ENCODE measurements at regions not wholly inside any gene's neighbourhood (a gene's known extent, or its start where the extent isn't known, plus 50 kb on each side); places are given as distances from the start of the nearest gene placed in this dataset.
A peak's percentile ranks its signal among the peaks of the same experiment; 100 is the strongest.

DNA sequence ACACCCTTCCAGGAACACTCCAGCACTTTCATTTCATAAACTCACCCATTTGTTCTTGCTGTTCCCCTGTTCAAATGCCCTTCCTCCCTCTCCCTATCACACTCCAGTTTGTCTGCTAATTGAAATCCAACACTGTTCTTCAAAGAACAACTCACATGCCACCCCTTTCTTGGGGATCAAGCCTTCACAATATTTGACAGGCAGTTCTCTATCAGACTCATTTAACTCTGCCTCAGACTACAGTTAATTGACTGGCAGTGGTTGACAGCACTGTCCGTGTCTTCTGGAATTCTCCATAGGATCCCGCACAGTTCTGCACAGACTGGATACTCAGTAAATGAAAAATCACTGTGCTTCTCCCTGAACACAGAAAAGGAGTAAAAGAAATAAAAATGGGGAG, 87.8 kb downstream of the PMP22 start:
- no peak for DNase-seq

GRCh38 chr17:15175356-15175755, 89.8 kb downstream of the PMP22 start:
- DNase-seq: no peak

- DNase-seq: peak; percentile 74
These were observed 93.7 kb downstream of the PMP22 start for GRCh38 chr17:15171167-15172047.

DNA sequence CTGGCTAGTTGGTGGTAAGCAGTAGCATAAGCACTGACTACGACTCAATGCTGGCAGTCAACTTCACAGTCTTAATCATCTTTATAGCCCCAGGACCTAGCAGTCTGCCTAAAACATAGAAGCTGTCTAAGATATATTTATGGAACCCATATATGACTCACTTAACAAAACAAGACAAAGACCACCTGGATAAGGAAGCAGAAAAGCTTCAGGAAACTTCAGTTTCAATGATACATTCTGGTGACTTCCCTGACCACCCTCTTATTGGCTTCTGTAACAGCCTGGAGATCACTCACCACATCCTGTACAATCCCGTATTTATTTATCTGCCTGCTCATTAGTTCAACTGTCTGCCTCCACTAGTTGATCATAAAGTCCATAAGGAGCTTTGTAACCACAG, 95.5 kb downstream of the PMP22 start:
- no peak for DNase-seq

DNA sequence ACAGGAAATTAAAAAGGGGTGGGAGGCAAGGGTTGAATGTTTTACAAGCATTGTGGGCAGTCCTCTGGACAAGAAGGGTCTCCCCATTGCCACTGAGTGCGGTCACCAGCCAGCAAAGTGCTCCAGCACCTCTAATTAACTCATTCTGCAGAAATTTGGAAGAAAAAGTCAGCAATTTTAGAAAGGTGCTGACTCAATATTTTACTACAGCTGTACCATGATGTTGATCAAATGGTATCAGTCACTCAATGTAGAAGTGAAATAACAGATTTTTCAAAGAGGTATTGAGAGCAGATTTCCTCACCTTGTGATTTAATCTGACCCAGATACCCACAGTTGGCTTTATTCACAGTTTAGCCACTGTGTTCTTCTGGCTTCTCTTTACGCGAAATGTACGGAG, 96.7 kb downstream of the PMP22 start:
- no peak for DNase-seq

DNA sequence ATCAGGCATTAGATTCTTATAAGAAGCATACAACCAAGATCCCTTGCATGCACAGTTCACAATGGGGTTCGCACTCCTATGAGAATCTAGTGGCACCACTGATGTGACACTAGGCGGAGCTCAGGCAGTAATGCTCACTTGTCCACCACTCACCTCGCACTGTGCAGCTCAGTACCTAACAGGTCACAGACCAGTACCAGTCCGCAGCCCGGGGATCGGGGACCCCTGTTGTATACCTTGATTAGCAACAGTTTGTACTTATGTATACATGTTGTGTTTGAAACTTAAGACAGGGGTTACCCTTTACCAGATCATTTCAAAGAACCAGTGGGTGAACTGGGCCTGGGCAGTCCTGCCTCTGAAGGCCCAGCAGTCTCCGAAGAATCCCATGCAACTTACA, 103.7 kb downstream of the PMP22 start:
- DNase-seq: no peak

DNA sequence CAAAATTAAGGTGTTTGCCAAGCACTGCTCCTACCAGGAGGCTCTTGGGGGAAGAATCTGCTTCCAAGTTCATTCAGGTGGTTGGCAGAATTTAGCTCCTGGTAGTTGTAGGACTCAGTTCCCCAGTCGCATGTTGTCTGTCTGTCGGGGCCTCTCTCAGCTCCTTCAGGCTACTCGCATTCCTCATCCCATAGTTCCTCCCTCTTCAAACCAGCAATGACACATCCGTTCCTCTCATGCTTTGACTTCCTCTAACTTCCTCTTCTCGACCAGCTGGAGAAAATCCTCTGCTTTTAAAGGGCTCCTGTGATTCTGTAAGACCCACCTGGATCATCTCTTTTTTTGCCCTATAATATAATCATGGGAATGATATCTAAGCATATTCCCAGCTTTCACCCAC, 108.1 kb downstream of the PMP22 start:
- no peak for DNase-seq

- DNase-seq: no peak
These were observed 110.5 kb downstream of the PMP22 start for GRCh38 chr17:15154618-15155017.

DNA sequence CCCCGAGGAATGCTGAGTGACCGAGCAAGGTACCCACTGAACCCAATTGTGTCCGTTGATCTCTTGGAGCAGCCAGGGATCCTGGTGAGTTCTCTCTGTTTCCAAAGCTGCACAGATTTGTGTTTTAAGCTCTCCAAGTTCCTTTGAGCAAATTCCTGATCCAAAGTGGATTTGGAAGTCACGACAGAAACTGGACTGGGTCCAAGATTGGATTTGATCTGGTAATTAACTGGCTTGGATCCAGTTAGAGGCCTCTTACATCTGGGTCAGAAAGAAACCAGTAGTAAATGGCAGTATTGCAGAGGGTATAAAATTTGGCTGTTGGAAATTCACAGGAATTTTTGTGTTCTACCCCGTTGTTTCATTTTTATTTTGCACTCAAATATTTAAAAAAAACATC, 119.5 kb downstream of the PMP22 start:
- DNase-seq: no peak

- no peak for DNase-seq
These were observed 121.6 kb downstream of the PMP22 start for GRCh38 chr17:15143524-15143923.

DNA sequence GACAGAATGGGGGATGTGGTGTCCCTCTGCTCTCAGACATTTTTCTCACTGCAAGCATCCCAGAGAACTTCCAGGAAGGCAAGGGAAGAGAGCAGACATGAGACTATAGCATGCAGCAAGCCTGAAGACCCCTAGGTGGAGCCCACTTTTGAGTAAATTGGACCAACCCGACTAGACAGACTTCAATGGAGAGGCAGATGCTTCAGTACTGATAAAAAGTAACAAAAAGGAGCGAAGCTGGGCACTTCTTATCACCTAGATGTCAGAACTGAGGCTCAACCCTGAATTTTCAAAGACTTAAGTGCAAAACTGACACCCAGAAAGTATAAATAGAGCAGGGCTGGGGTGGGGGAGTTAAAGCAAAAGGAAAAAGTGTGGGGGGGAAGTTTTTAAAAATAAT, 130.8 kb downstream of the PMP22 start:
- no peak for DNase-seq

GRCh38 chr17:15133826-15134225, 131.3 kb downstream of the PMP22 start:
- DNase-seq: no peak

DNA sequence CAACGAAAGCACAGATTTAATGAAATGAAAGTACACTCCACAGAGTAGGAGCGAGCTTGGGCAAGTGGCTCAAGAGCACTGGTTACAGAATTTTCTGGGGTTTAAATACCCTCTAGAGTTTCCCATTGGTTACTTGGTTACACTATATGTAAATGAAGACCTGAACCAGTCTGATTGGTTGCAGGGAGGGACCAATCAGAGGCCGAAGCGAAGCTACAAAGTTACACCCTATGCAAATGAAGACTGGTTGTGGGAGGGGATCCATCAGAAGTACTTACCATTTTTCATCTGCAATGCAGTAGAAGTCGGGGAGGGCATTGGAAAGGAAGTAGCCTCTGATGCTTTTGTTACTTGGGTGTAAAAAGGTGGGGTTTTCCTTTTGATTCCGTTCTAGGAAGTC, 132.0 kb downstream of the PMP22 start:
- DNase-seq: no peak

DNA sequence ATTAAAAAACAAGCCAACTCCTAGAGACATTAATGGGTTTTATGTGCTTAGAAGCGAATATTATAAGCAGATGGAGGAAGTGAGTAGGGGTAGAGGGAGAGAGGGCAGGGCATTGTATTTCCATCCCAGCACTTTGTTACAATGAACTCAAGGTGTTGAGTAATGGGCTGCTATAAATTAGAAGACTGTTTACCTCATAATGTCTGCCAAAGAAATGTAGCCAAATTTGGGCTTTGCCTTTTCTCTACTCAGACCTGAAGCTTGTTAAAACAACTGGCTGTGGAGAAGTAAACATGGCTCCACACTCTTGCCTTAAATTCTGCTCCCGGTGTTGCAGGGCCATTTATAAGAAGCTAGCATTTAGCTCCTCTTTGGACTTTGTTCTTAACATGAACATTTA, 134.7 kb downstream of the PMP22 start:
- no peak for DNase-seq

DNA sequence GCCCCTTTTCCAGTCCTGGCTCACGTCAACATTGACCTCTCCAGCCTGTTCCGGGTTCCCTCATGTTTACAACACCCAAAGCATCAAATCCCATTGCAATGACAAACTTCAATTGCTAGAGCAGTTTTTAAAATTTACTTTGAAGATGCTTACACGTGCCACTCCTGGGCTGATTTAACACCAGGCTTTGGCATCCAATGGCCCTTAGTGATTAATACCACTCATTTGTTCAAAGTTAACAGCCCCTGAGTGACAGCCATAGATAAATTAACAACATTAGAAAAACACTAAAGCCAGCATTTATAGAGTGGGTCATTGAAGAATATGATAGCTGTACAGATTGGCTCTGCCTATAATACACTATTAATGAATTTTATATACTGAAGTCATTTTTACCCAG, 135.1 kb downstream of the PMP22 start:
- DNase-seq: no peak

DNA sequence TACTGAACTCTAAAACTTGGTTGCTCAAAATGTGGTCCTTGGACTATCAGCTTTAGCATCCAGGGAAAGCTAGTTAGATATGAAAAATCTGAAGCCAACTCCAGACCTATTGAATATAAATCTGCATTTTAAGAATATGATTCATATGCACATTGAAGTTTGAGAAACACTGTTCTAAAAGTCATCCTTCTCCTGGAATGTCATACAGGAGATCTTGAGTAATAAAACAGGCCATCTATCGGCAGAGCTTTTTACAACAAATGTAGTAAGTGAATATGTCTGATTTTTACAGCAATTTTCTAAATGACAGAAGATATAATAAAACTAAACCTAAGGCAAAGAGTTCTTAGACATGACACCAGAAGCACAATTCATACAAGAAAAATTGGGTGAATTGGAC, 140.4 kb downstream of the PMP22 start:
- no peak for DNase-seq

GRCh38 chr17:15124264-15124595, 140.9 kb downstream of the PMP22 start:
- DNase-seq: no peak

- no peak for DNase-seq
These were observed 141.4 kb downstream of the PMP22 start for GRCh38 chr17:15123593-15124263.

- DNase-seq: no peak
These were observed 142.3 kb downstream of the PMP22 start for GRCh38 chr17:15122857-15123256.

- DNase-seq: no peak
These were observed 143.7 kb downstream of the PMP22 start for GRCh38 chr17:15121426-15121825.

DNA sequence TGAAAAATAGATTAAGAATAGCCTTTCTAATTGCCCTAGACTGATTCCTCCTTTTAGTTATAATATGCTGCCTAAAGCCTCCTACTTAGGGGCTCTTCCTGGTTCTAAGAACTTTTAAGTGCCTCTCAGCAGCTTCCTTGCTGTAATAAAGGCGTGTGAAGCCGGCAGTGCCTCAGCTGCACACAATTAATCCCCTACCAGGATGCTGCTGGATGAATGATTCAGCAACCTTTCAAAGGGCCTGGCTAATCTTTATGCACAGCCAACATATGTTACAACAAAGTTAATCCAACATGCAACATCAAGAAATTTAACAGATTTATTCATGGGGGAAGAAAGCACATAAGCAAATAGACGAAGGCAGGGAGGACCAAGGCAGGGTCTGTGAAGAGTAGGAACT, 145.2 kb downstream of the PMP22 start:
- DNase-seq: no peak

DNA sequence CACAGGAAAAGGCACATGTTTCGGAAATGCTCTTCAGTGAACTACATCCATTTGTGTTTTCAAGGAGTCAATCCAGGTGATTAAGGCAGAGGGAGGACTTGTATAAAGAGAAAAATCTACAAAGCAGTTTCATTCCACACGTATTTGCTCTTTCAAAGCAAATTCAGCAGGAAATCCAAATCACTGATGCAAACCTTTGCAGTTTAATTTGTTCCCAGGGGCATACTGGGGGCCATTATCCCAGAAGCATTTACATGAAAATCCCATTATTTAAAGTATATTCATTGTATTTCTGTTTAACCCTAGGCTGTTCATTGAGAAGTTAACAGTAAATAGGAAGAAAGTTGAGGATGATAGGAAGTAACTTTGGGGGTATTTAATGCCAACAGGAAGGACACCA, 147.9 kb downstream of the PMP22 start:
- DNase-seq: no peak

GRCh38 chr17:15112846-15113617, 152.1 kb downstream of the PMP22 start:
- no peak for DNase-seq

- no peak for DNase-seq
These were observed 155.5 kb downstream of the PMP22 start for GRCh38 chr17:15109608-15110007.
